K562 (cell line): ENCODE measurements at regions not wholly inside any gene's neighbourhood (a gene's known extent, or its start where the extent isn't known, plus 50 kb on each side); places are given as distances from the start of the nearest gene placed in this dataset.

Experiments used
- ATF7 ChIP-seq: fragments of 450-650 bp; IDR thresholded peaks from 2 replicates; pipeline ENCODE4 v1.7.1; 2014; ENCODE audit warnings: mild to moderate bottlenecking, moderate library complexity
- CHD4 ChIP-seq: fragments of 200-600 bp; sonication (generic); IDR thresholded peaks from 3 replicates; pipeline ENCODE4 v1.6.1; 2012; ENCODE audit warnings: low read depth, mild to moderate bottlenecking, mixed read lengths, low read length, inconsistent platforms; ENCODE audit not compliant: insufficient read depth, insufficient replicate concordance, poor library complexity, severe bottlenecking
- CTCF ChIP-seq, 3 experiments: IDR thresholded peaks in 2 of 3; conservative IDR thresholded peaks in 1 of 3; 2 replicates each; pipeline ENCODE4 v1.5.1; 2011 to 2012; ENCODE audit warnings: low read length in 3 of 3, mild to moderate bottlenecking in 3 of 3, control low read depth in 2 of 3, improper control_type of control experiment in 1 of 3, inconsistent platforms in 1 of 3, low read depth in 1 of 3, mixed read lengths in 1 of 3, moderate library complexity in 1 of 3; ENCODE audit not compliant: insufficient read depth in 2 of 3
- GABPB1 ChIP-seq: sonication (generic); formaldehyde crosslinking; IDR thresholded peaks from 2 replicates; pipeline ENCODE4 v1.8.0; 2022; ENCODE audit warnings: mild to moderate bottlenecking, missing genetic modification reagents
- HDAC8 ChIP-seq: fragments of 450-650 bp; IDR thresholded peaks from 2 replicates; pipeline ENCODE4 v1.6.1; 2016; ENCODE audit warnings: mild to moderate bottlenecking, missing genetic modification characterization, moderate library complexity, missing compliant biosample characterization
- JUND ChIP-seq, 2 experiments: IDR thresholded peaks; 2 replicates in 1 of 2; 3 replicates in 1 of 2; pipeline ENCODE4 v1.6.1; 2011; ENCODE audit warnings: borderline replicate concordance in 2 of 2, low read depth in 2 of 2, low read length in 2 of 2, improper control_type of control experiment in 1 of 2, missing biosample characterization in 1 of 2, missing genetic modification characterization in 1 of 2, missing genetic modification reagents in 1 of 2
- KDM1A ChIP-seq, 2 experiments: fragments of 450-650 bp; IDR thresholded peaks; 2 replicates each; pipeline ENCODE4 v1.6.1; 2016; ENCODE audit warnings: mild to moderate bottlenecking in 2 of 2
- PRDM10 ChIP-seq: fragments of 450-650 bp; IDR thresholded peaks from 2 replicates; pipeline ENCODE4 v1.6.1; 2018; ENCODE audit not compliant: partially characterized antibody
- SP1 ChIP-seq: sonication (generic); formaldehyde crosslinking; IDR thresholded peaks from 2 replicates; pipeline ENCODE4 v1.8.1; 2022; ENCODE audit warnings: mild to moderate bottlenecking, missing genetic modification reagents
- TBP ChIP-seq: optimal IDR thresholded peaks from 2 replicates; pipeline ENCODE3; 2011; ENCODE audit warnings: low read depth, low read length, improper control_type of control experiment
- ZBED1 ChIP-seq: IDR thresholded peaks from 2 replicates; pipeline ENCODE4 v1.6.1; 2014
- TF ChIP-seq, protein P1 (sequence below): fragments of 450-650 bp; IDR thresholded peaks from 2 replicates; pipeline ENCODE4 v1.7.1; 2018; ENCODE audit warnings: mild to moderate bottlenecking, low read depth; ENCODE audit not compliant: partially characterized antibody

DNA sequence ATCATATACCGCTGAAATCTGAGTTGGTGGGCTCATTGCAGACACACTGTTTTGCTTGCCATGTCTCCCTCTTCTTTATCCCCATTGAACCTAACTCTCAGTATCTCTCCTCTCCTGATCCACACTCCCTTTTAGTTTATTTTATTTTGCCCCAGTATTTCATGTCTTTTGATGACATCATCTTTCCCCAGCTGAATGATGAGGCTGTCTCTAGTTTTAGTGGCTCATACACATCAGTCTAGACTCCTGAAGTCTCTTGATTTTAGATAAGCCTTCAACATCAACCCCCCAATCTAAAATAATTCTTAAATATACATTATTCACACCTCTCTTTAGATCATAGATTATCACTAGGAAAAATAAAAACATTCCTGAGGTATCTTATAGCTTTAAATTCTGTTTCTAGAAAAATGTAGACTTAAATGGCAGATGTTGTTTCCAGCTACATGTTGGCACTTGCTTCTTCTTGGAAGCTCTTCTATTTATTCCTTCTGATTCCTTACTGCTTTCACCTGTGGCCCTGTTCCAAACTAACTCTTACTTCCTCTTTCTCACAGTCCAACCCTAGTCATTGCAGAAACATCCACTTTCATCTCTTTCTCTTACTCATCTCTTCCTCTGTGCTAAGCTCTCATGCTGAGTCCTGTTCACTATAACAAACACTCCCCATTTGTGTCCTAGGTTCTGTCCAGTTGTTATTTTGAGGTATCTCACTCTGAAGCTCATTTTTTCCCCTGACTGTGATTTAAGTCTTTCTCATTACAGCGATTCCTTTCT is 191.9 kb upstream of the SLC35B3 start:
- TF ChIP-seq SP1 (CRISPR knock-in tag) = no peak
- TF ChIP-seq KDM1A (IDR thresholded peaks at IDR 0.05) = no peak
- no peak for TF ChIP-seq ATF7
- TF ChIP-seq JUND (IDR thresholded peaks at IDR 0.05; ENCODE audit: borderline replicate concordance, low read depth, low read length) = no peak
- TF ChIP-seq JUND (tag; IDR thresholded peaks at IDR 0.05; ENCODE audit: borderline replicate concordance, low read depth, low read length) = no peak; the same call in 2 of the 3 replicates
- no peak for TF ChIP-seq PRDM10
- TF ChIP-seq ZBED1 = no peak
- no peak for TF ChIP-seq TBP
- TF ChIP-seq, protein P1, sequence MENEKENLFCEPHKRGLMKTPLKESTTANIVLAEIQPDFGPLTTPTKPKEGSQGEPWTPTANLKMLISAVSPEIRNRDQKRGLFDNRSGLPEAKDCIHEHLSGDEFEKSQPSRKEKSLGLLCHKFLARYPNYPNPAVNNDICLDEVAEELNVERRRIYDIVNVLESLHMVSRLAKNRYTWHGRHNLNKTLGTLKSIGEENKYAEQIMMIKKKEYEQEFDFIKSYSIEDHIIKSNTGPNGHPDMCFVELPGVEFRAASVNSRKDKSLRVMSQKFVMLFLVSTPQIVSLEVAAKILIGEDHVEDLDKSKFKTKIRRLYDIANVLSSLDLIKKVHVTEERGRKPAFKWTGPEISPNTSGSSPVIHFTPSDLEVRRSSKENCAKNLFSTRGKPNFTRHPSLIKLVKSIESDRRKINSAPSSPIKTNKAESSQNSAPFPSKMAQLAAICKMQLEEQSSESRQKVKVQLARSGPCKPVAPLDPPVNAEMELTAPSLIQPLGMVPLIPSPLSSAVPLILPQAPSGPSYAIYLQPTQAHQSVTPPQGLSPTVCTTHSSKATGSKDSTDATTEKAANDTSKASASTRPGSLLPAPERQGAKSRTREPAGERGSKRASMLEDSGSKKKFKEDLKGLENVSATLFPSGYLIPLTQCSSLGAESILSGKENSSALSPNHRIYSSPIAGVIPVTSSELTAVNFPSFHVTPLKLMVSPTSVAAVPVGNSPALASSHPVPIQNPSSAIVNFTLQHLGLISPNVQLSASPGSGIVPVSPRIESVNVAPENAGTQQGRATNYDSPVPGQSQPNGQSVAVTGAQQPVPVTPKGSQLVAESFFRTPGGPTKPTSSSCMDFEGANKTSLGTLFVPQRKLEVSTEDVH = no peak
- TF ChIP-seq HDAC8 (tag) = no peak
- TF ChIP-seq CTCF (IDR thresholded peaks at IDR 0.05 in 2 of 3, conservative IDR thresholded peaks at IDR 0.05 in 1 of 3; ENCODE audit: insufficient read depth in 2 of 3, low read depth in 1 of 3, low read length in 3 of 3) = no peak
- TF ChIP-seq CHD4 = no peak
- no peak for TF ChIP-seq GABPB1 (CRISPR knock-in tag)
